DMS53 (cell line): ENCODE measurements at regions not wholly inside any gene's neighbourhood (a gene's known extent, or its start where the extent isn't known, plus 50 kb on each side); places are given as distances from the start of the nearest gene placed in this dataset.

Experiments
- DNase-seq: peaks from one replicate; lab custom pipeline; 2025; lab: John Stamatoyannopoulos, UW

DNA sequence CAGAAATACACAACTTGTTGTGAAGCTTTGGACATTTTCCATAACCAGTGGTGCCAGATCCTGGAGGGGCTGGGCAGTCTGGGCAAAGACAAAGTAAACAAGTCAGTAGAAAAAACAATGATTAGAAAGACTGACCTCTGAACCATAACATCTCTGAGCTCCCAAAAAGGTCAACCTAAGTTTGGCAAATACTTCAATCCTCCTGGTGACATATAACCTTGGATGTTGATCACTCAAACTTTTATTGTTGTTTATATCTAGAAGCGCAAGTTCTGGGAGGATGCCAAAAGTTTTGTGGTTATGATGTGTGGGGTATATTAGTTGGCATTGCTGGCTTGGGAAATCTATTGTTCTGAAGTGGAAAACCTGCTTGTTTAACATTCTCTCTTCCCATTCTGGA lies 257.7 kb downstream of the DIPK2A start:
- peak; percentile 19 for DNase-seq

- no peak for DNase-seq
Observed at GRCh38 chr3:144229953-144230352, 258.3 kb downstream of the DIPK2A start.

- DNase-seq = no peak
Observed at GRCh38 chr3:144235489-144235888, 263.9 kb downstream of the DIPK2A start.

GRCh38 chr3:144237351-144237750 lies 265.7 kb downstream of the DIPK2A start:
- no peak for DNase-seq

DNA sequence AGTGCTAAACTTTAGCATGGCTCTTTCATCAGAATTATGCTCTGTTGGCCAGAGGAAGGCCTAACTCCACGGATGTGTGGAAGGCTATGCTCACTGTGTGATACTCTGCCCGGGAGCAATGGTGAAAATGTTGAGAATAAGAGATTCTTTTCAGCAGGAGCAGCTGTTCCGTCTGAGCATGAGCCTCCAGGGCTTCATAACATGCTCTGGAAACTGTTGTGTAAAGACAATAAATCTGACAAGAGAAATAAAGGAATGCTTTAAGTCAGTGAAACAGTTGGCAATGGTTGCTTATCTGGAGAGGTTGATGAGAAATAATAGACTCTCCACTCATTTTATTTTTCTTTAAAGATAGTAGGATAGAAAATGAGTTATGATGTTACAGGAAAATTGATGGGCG lies 269.8 kb downstream of the DIPK2A start:
- DNase-seq = no peak

DNA sequence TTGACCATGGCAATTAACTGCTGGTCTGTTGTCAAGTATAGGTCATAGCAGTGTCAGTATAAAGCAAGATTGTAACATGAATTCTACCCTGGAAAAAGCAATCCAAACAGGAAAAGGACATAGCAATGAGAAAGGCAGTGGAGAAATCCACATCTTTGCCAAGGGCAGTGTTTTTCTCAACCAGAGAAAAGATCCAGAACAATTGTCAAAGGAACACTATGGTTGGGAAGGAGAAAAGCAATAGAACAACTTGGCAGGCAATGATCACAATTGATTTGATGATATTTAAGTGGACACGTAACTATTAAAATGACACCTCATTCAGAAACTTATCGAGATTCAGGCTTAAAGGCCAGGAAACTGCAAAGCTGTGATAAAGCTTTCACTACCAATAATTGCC lies 271.1 kb downstream of the DIPK2A start:
- no peak for DNase-seq

GRCh38 chr3:144244662-144245061 lies 273.0 kb downstream of the DIPK2A start:
- no peak for DNase-seq

DNA sequence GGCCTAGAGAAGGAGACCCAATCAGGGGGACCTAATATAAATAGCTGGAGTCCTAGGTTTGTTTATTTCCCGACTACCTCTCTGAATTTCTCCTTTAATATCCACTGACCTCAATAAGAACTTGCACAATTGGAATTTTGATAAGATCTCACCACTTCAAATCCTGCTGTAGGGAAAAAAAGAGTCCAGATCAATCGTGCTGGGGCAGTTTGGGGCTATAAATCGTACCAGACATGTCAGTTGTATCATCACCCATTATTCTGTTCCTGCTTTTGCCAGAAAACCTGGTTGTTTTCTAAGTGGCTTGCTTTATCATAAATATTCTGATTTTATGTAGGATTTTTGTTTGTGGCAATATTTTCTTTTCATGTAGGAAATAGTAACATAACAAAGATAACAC lies 281.3 kb downstream of the DIPK2A start:
- DNase-seq = no peak

- DNase-seq = no peak
Observed at GRCh38 chr3:144257381-144257780, 285.8 kb downstream of the DIPK2A start.

DNA sequence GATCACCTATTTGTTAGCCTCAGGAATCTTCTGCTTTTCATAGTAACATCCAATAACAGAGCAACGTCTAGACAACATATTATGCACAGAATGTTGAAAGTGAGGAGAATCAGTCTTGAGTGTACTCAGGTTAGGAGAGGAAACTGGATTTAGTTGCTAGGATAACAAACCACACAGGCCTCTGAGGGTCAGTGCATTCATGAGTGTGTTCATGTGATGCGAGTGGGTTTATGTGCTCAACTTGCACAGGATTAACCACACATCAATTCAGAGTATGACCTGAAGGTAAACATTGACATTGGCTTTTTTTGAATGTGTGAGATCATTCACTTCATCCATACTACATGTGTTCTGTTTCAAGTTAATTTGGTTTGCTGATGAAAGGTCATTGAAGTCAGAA lies 287.6 kb downstream of the DIPK2A start:
- peak; percentile 96 for DNase-seq

- no peak for DNase-seq
Observed at GRCh38 chr3:144263706-144264105, 292.1 kb downstream of the DIPK2A start.

GRCh38 chr3:144264350-144264749 lies 292.7 kb downstream of the DIPK2A start:
- no peak for DNase-seq

GRCh38 chr3:144264794-144265193 lies 293.2 kb downstream of the DIPK2A start:
- no peak for DNase-seq

DNA sequence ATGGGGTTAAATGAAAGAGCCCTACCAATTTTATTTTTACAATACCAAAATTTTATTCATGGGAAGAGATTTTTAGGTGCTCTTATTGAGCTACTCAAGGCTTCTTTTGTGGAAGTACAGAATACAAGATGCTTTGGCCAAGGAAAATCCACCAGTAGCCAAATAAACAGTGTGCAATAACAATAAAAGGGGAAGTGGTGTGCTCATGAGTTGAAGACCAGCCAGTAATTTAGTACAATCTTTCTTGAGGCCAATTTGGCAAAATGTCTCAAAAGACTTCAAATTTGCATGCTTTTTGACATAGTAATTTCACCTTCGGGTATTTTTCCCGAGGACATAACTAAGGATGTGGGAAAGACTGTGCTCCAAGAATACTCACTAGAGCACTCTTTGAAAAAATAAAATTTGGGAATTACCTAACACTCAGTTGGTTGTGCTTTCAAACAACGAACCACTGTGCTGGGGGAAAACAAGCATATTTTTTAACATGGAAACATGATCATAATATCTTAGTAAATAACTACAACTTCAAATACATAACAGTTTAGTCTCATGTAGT lies 294.0 kb downstream of the DIPK2A start:
- DNase-seq = no peak

DNA sequence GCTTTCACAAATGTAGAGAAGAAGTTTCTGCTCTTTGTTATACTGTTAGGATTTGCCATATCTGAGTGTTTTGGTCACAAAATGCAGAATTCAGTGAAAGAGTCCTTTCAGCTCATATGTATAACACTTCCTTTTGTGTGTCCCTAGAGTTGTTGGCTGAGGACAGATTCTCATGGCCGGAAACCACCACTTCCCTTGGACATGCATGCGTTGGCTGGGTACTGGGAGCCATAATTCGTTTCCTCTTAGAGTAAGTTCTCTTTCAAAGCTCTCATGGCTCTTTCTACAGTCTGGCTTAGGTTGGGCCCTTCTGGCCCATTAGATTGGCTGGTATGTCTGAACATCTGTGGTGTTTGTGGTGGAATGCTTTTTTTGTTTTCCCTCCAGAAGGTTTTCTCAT lies 298.5 kb downstream of the DIPK2A start:
- DNase-seq = no peak

DNA sequence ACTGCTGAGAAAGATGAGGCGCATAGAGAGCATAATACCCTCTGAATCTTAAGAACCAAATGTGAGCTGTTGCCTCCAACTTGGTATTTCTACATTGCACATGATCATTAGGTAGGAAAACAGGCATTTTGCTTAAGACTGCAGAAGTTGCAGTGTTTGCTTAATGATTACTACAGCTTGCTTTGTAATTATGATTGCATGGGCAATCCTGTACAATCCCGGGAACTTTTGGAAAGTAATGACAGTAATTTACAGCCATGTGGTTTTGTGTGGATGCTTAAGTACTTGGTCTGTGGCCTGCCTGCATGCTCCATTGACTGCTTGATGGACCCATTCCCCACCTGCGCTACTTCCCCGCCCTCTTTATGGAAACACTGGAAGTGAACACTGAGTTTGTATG lies 301.1 kb downstream of the DIPK2A start:
- peak; percentile 64 for DNase-seq

DNA sequence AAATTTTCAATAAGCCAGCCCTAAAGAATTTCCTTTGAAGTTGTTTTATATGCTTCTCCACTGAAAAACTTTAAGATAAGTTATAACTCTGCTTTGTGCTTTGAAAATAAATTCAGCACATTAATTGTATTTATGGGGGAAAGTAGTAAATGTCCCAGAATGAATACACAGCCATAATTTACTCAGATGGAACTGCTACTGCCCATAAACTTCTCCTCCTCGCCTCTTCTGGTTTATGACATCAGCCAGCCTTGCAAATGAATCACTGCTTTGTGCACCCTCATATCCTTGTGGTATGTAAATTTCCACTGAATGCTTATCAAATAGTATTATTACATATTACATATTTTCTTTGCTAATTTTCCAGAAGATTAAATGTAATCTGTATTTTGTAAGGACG lies 302.0 kb downstream of the DIPK2A start:
- no peak for DNase-seq

DNA sequence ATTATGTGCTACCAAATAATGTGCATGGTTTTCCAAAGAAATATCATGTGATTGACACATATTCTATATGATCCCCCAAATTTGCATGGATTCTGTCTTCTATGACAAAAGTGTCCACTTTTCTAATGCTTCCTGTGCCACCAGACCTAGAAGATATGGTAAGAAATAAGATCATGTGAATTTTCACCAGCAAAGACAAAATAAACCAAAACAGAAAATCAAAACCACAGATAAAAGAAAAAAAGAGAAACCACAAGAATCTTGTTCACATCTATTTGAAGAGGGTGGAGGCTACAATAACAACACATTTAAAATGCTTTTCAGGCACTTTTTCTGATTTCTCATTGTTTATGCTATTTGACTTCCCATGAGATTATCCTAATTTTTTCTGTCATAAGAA lies 303.4 kb downstream of the DIPK2A start:
- no peak for DNase-seq

GRCh38 chr3:144282313-144282712 lies 310.7 kb downstream of the DIPK2A start:
- no peak for DNase-seq

DNA sequence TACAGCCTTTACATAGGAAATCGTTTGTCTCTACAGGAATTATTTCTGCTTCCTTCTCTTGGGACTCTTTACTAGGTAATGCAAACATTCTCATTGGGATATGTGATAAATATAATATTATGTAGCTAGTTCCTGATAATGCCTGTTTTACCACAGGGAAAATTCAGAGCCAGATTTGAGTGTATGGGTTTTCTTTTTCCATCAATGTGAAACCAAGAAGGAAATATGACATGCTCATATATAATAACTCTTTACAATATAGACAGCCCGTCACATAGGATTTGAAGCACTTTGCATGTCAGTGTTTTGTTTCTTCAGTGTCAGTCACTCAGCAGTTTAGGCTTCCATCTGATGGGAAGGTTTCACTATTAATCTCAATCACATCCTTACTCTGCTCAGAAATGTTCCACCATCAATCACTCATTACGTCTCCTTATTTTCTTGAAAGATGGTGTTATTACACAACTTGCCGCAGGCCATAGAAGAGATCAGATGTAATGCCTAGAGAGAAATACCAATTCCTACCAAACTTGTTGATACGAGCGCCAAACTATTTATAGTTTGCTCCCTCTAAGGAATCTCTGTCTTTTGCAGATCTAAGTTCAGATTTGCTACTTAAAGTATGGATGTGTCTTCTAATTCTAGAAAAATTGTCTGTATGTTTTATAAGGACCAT lies 314.8 kb downstream of the DIPK2A start:
- DNase-seq = no peak

- DNase-seq = no peak
Observed at GRCh38 chr3:144287001-144287400, 315.4 kb downstream of the DIPK2A start.

DNA sequence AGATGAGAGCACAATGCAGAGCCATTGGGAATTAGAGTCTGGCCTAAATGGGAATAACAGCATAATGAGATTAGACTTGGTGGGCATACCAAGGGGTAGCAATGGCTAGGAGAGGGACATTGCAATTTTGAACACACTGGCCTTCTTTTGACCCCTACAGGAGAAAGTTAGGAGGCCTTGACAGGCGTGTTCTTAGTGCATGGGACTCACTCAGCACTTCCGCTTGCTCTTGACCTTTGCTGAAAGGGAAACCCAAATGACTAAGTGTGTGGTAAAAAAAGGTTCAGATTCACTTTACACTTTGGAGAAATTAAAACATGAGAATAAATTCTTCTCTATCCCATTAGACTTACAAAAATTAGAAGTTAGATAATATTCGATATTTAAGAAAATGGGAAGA lies 317.4 kb downstream of the DIPK2A start:
- DNase-seq = no peak

GRCh38 chr3:144294659-144295538 lies 323.3 kb downstream of the DIPK2A start:
- peak; percentile 23 for DNase-seq
